ENCODE measurements at regions not wholly inside any gene's neighbourhood (a gene's known extent, or its start where the extent isn't known, plus 50 kb on each side); places are given as distances from the start of the nearest gene placed in this dataset.

DNA sequence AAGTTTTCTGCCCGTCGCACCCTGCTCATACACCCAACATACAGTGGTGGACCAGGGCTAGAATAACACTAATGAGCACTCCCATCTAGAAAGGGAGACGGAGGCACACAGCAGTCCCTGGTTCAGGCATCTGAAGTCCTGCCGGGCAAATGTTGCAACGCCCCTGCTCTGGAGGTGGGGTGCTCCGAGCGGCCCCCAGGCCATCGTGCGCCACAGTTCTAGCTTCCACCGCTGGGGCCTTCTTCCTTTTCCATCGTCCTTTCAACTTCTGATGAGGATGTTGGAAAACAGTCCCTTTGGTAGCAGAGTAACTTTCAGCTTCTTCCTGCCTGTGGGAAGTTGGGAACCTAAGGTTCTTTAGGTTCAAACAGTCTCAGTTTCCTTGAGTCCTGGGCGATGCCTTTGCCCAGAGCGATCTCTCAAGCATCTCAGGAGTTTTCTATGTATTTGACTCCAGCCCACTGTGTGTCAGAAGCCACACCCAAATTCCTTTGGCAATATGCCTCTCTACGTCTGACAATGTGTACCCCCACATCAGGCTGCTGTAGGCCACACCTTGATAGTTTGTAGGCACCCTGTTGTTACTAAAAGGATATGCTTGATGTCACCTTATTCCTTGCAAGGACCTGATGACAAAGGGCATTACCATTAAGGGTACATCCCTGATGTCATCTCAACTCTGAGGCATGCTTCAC lies 258.8 kb downstream of the GLI2 start:
- TF ChIP-seq, protein P1, sequence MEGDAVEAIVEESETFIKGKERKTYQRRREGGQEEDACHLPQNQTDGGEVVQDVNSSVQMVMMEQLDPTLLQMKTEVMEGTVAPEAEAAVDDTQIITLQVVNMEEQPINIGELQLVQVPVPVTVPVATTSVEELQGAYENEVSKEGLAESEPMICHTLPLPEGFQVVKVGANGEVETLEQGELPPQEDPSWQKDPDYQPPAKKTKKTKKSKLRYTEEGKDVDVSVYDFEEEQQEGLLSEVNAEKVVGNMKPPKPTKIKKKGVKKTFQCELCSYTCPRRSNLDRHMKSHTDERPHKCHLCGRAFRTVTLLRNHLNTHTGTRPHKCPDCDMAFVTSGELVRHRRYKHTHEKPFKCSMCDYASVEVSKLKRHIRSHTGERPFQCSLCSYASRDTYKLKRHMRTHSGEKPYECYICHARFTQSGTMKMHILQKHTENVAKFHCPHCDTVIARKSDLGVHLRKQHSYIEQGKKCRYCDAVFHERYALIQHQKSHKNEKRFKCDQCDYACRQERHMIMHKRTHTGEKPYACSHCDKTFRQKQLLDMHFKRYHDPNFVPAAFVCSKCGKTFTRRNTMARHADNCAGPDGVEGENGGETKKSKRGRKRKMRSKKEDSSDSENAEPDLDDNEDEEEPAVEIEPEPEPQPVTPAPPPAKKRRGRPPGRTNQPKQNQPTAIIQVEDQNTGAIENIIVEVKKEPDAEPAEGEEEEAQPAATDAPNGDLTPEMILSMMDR (IDR thresholded peaks at IDR 0.05; ENCODE audit: insufficient read depth, missing control alignments) = no peak
- FAIRE-seq (no peak), DNase-seq (ENCODE audit: insufficient read length, low spot score) (no peak)

DNA sequence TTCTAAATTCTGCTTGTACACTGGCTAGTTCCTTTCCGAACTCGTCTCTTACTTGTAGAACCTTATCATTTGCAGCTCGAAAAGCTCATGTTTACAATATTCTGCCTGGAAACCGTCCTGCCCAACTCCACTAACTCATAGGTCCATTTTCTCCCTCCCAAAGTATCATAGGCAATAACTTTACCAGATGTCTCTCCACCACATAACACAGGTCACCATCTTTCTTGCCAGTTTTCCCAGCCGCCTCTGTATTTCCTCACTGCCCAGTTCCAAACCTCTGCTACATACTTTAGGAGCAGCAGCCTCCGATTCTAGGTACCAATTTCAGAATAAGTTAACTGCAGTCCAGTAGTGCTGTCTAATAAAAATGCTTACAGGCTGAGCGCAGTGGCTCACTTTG lies 259.5 kb downstream of the GLI2 start:
- TF ChIP-seq, protein P1 (IDR thresholded peaks at IDR 0.05; ENCODE audit: insufficient read depth, missing control alignments) = no peak

DNA sequence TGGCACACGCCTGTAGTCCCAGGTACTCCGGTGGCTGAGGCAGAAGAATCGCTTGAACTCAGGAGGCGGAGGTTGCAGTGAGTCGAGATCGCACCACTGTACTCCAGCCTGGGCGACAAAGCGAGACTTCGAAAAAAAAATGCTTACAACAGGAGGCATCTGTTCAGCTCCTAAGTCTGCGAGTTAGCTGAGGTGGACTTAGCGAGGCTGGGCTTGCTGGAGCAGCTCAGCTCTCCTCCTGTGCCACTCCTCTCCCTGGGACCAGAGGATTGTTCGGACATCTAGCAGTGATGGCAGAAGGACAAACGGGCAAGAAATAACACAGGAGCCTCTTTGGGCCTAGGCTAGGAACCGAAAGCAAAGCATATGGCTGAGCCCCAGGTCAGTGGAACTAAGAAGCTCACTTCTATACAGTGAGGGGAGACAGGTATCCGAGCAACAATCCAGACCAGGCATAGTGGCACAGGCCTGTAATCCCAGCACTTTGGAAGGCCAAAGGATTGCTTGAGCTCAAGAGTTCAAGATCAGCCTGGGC lies 260.1 kb downstream of the GLI2 start:
- no peak for FAIRE-seq

More for the DNA sequence above, 259.5 kb downstream of the GLI2 start:
- no peak for DNase-seq (ENCODE audit: insufficient read length, low spot score)
- no peak for FAIRE-seq

DNA sequence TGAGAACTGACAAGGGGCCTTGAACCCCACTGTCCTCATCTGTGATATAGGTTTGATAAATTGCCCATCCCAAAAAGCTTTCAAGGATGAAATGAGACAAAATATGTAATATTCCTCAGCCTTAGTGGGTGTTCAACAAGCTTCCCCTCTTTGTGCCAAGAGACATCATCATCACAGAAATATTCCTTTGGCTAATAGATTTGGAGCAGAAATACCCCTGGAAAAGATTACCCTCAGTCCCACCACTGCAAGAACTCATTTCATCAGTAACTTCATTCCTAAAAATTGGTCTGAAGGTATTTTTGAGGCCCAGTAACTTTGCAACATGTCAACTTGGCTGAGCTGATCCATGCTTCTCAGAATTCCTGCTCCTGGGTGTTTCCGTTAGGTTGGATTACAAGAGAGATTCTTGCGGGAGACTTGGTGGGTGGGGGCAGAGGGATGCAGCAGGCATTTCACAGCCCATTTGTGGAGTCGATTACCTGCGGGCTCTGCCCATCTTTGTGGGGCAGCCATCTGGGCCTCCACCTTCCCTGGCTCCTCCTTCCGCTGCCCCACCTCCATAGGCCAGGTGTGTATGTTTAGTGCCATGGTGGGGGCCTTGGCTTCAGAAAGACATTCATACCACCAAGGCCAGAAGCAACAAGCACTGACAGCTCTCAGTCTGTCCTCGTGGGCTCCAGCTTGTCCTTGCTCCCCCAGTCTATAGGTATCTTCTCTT lies 263.9 kb downstream of the GLI2 start:
- TF ChIP-seq, protein P1 (IDR thresholded peaks at IDR 0.05; ENCODE audit: insufficient read depth, missing control alignments) = no peak
- FAIRE-seq = no peak
- DNase-seq (ENCODE audit: insufficient read length, low spot score) = no peak

More for the DNA sequence above, 260.1 kb downstream of the GLI2 start:
- TF ChIP-seq, protein P1 (IDR thresholded peaks at IDR 0.05; ENCODE audit: insufficient read depth, missing control alignments) = no peak
- DNase-seq (ENCODE audit: insufficient read length, low spot score) = no peak

DNA sequence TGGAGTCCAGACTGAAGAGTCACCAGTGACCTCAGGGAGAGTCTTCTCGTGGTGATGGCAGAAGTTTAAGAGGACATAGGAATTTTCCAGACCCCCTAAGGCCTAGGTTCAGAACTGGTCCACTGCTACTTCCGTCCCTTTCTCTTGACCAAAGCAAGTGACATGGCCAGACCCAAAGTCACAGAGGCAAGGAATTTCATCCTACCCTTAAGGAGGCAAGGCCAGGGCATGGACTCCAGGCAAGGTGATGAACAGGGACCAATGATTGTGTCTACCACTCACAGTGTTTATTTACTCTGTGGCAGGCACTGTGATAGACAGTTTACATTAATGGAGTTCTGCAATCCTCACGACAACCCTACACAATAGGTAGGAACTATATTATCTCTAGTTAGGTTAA lies 265.1 kb downstream of the GLI2 start:
- DNase-seq (ENCODE audit: insufficient read length, low spot score) (no peak), FAIRE-seq (no peak)
- TF ChIP-seq, protein P1 (IDR thresholded peaks at IDR 0.05; ENCODE audit: insufficient read depth, missing control alignments) = no peak

DNA sequence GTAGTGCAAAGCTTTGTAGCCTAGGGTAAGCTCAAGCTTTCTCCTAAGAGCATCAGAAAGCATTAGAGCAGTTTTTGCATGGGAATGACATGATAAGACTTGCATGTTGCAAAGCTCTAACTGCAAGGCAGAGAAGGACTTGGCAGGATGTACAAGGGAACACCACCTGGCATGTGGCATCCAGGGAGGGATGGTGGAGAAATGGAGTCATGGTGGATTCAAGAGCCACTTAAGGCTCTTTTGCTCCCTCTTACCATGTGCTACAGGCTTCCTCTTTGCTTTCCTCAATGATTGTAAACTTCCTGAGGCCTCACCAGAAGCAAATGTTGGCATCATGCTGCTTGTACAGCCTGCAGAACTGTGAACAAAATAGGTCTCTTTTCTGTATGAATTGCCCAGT lies 266.0 kb downstream of the GLI2 start:
- TF ChIP-seq, protein P1 (IDR thresholded peaks at IDR 0.05; ENCODE audit: insufficient read depth, missing control alignments) = no peak
- DNase-seq (ENCODE audit: insufficient read length, low spot score) (no peak), FAIRE-seq (no peak)

DNA sequence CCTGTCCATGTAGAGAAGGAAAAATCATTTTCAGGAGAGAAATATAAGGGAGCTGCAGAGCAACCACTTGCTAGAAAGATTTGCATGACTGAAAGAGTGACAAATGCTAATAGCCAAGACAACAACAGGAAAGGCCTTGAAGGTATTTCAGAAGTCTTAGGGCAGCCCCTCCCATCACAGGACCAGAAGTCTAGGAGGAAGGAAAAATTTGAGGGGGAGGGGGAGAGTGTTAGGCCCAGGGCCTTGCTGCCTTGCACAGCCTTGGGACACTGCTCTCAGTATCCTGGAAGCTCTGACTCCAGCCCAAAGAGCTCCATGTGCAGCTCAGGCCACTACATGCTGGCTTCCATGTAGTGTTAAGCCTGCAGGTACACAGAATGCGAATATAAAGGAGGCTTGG lies 266.9 kb downstream of the GLI2 start:
- TF ChIP-seq, protein P1 (IDR thresholded peaks at IDR 0.05; ENCODE audit: insufficient read depth, missing control alignments) = no peak
- FAIRE-seq (no peak), DNase-seq (ENCODE audit: insufficient read length, low spot score) (no peak)

Data from D721Med (cell line).